Thyroid gland (tissue), 4 donors: ENCODE measurements at regions not wholly inside any gene's neighbourhood (a gene's known extent, or its start where the extent isn't known, plus 50 kb on each side); places are given as distances from the start of the nearest gene placed in this dataset.

Source experiments
- DNase-seq, 2 donors: peaks; one replicate each; pipeline ENCODE4 v3.0.0-alpha.2; 2019
- H3K27ac ChIP-seq, 3 donors: fragments of 200-600 bp; sonication (generic); 1 replicate in 2 of 3; 2 replicates in 1 of 3; pipeline ENCODE4 v1.5.1; 2016 to 2019; ENCODE audit warnings: mild to moderate bottlenecking in 1 of 3, moderate library complexity in 1 of 3
- H3K27me3 ChIP-seq: fragments of 200-600 bp; sonication (generic); one replicate; pipeline ENCODE4 v1.5.1; 2019
- H3K36me3 ChIP-seq, 2 donors: fragments of 200-600 bp; sonication (generic); one replicate each; pipeline ENCODE4 v1.5.1; 2016 to 2019
- H3K4me1 ChIP-seq, 2 donors: fragments of 200-600 bp; sonication (generic); one replicate each; pipeline ENCODE4 v1.5.1; 2017 to 2019
- H3K4me3 ChIP-seq, 3 donors: fragments of 200-600 bp; sonication (generic); replicated peaks in 1 of 3; 1 replicate in 2 of 3; 2 replicates in 1 of 3; pipeline ENCODE4 v1.5.1; 2016; ENCODE audit warnings: mild to moderate bottlenecking in 1 of 3
- H3K9me3 ChIP-seq: fragments of 200-600 bp; sonication (generic); one replicate; pipeline ENCODE4 v1.5.1; 2017
- CTCF ChIP-seq, 6 experiments: fragments of 200-600 bp in 3 of 6; fragments of 450-650 bp in 3 of 6; sonication (generic) in 3 of 6; IDR thresholded peaks; one replicate each; pipeline ENCODE4 v1.5.1; 2016 to 2019; ENCODE audit warnings: antibody characterized with exemption in 6 of 6, mild to moderate bottlenecking in 2 of 6, inconsistent platforms in 1 of 6, moderate library complexity in 1 of 6
- POLR2A ChIP-seq, 2 donors: fragments of 450-650 bp; IDR thresholded peaks; one replicate each; pipeline ENCODE4 v1.6.1; 2017; ENCODE audit warnings: antibody characterized with exemption in 2 of 2, mild to moderate bottlenecking in 2 of 2, moderate library complexity in 1 of 2
- WGBS, 2 donors: methylation state at CpG; one replicate each; pipeline ENCODE4 v1.1.5; 2017; 5-methylcytosine and 5-hydroxymethylcytosine counted together
- intact Hi-C: fragments of 100-400 bp; cut with DNase I; formaldehyde crosslinking; loops from one replicate; pipeline ENCODE4 v1.15.1; 2023

- no peak overlapping the region for H3K27ac ChIP-seq
- H3K4me3 ChIP-seq = no peak overlapping the region
- no peaks in the 10 kb centered on the region for H3K4me1 ChIP-seq
- H3K27me3 ChIP-seq = no peaks in the 10 kb centered on the region
- intact Hi-C loops = no loop called here
- 82 to 87% methylated on average over 2 of the region's 2 CpGs for WGBS, 2 donors
- H3K9me3 ChIP-seq = no peaks in the 10 kb centered on the region
- no peak for TF ChIP-seq POLR2A (IDR thresholded peaks at IDR 0.05)
- TF ChIP-seq CTCF (IDR thresholded peaks at IDR 0.05) = no peak
- DNase-seq = no peak
- H3K36me3 ChIP-seq = no peaks in the 10 kb centered on the region
Measured at GRCh38 chr2:66701251-66701650, 266.3 kb downstream of the MEIS1 start.

- 83 to 88% methylated on average over 1 of the region's 1 CpG for WGBS, 2 donors
- DNase-seq = no peak
- no peak for TF ChIP-seq POLR2A (IDR thresholded peaks at IDR 0.05)
- TF ChIP-seq CTCF (IDR thresholded peaks at IDR 0.05) = no peak
- Histone ChIP-seq H3K4me1 (no peaks in the 10 kb centered on the region), H3K27me3 (no peaks in the 10 kb centered on the region), H3K36me3 (no peaks in the 10 kb centered on the region), H3K4me3 (no peak overlapping the region), H3K9me3 (no peaks in the 10 kb centered on the region), H3K27ac (no peak overlapping the region)
- intact Hi-C loops = no loop called here
Measured at GRCh38 chr2:66701656-66702055, 266.7 kb downstream of the MEIS1 start.

GRCh38 chr2:66702301-66702700, 267.4 kb downstream of the MEIS1 start:
- Histone ChIP-seq H3K27ac (peak overlapping the region in 1 of 3 donors; percentile 8), H3K4me3 (no peak overlapping the region), H3K9me3 (no peaks in the 10 kb centered on the region), H3K4me1 (no peaks in the 10 kb centered on the region), H3K36me3 (no peaks in the 10 kb centered on the region), H3K27me3 (no peaks in the 10 kb centered on the region)
- intact Hi-C loops = no loop called here
- no peak for DNase-seq
- 64 to 66% methylated on average over 6 of the region's 6 CpGs for WGBS, 2 donors
- TF ChIP-seq CTCF (IDR thresholded peaks at IDR 0.05) (no peak), POLR2A (IDR thresholded peaks at IDR 0.05) (no peak)

GRCh38 chr2:66704786-66705185, 269.9 kb downstream of the MEIS1 start:
- Histone ChIP-seq H3K4me1 (no peaks in the 10 kb centered on the region), H3K27me3 (no peaks in the 10 kb centered on the region), H3K36me3 (no peaks in the 10 kb centered on the region), H3K27ac (no peak overlapping the region), H3K9me3 (no peaks in the 10 kb centered on the region), H3K4me3 (no peak overlapping the region)
- TF ChIP-seq POLR2A (IDR thresholded peaks at IDR 0.05) (no peak), CTCF (IDR thresholded peaks at IDR 0.05) (no peak)
- DNase-seq = no peak
- intact Hi-C loops = no loop called here

GRCh38 chr2:66714610-66715009, 279.7 kb downstream of the MEIS1 start:
- WGBS, 2 donors = 83 to 93% methylated on average over 1 of the region's 1 CpG

More at GRCh38 chr2:66714610-66715009, 279.7 kb downstream of the MEIS1 start:
- Histone ChIP-seq H3K27ac (no peak overlapping the region), H3K27me3 (no peaks in the 10 kb centered on the region), H3K4me1 (no peaks in the 10 kb centered on the region), H3K36me3 (no peaks in the 10 kb centered on the region), H3K9me3 (no peaks in the 10 kb centered on the region), H3K4me3 (no peak overlapping the region)
- intact Hi-C loops = no loop called here
- no peak for TF ChIP-seq POLR2A (IDR thresholded peaks at IDR 0.05)
- TF ChIP-seq CTCF (IDR thresholded peaks at IDR 0.05) = no peak
- no peak for DNase-seq
